ENCODE measurements at regions not wholly inside any gene's neighbourhood (a gene's known extent, or its start where the extent isn't known, plus 50 kb on each side); places are given as distances from the start of the nearest gene placed in this dataset.

- no peak for TF ChIP-seq GZF1 (CRISPR knock-in tag; IDR thresholded peaks at IDR 0.05)
- no peak for TF ChIP-seq ZNF30 (CRISPR knock-in tag; IDR thresholded peaks at IDR 0.05)
- no peak for TF ChIP-seq THAP7 (CRISPR knock-in tag; IDR thresholded peaks at IDR 0.05)
- no peak for TF ChIP-seq KDM1A (CRISPR knock-in tag; IDR thresholded peaks at IDR 0.05)
- no peak for TF ChIP-seq ZNF530 (CRISPR knock-in tag; IDR thresholded peaks at IDR 0.05; ENCODE audit: low read depth)
- no peak for TF ChIP-seq ZNF280D (CRISPR knock-in tag; IDR thresholded peaks at IDR 0.05)
These were observed 235.5 kb upstream of the ZNF608 start for GRCh38 chr5:124981901-124982300.

Data from HepG2 (cell line).